K562 (cell line): ENCODE measurements at regions not wholly inside any gene's neighbourhood (a gene's known extent, or its start where the extent isn't known, plus 50 kb on each side); places are given as distances from the start of the nearest gene placed in this dataset.

ENCODE experiments used
- CTCF ChIP-seq, 3 experiments: IDR thresholded peaks in 2 of 3; conservative IDR thresholded peaks in 1 of 3; 2 replicates each; pipeline ENCODE4 v1.5.1; 2011 to 2012; ENCODE audit warnings: low read length in 3 of 3, mild to moderate bottlenecking in 3 of 3, control low read depth in 2 of 3, improper control_type of control experiment in 1 of 3, inconsistent platforms in 1 of 3, low read depth in 1 of 3, mixed read lengths in 1 of 3, moderate library complexity in 1 of 3; ENCODE audit not compliant: insufficient read depth in 2 of 3
- POLR2AphosphoS5 ChIP-seq: IDR thresholded peaks from 2 replicates; pipeline ENCODE4 v1.6.1; 2011; ENCODE audit warnings: mild to moderate bottlenecking, low read depth, low read length, moderate library complexity; ENCODE audit not compliant: control insufficient read depth, insufficient read depth
- POLR3A ChIP-seq: IDR thresholded peaks from 2 replicates; pipeline ENCODE4 v1.6.1; 2011; ENCODE audit warnings: borderline replicate concordance, mild to moderate bottlenecking, moderate library complexity; ENCODE audit not compliant: insufficient read length, insufficient read depth; ENCODE audit errors: extremely low read depth

- TF ChIP-seq POLR2AphosphoS5 (peak; percentile 91), CTCF (IDR thresholded peaks at IDR 0.05 in 2 of 3, conservative IDR thresholded peaks at IDR 0.05 in 1 of 3; ENCODE audit: insufficient read depth in 2 of 3, low read depth in 1 of 3, low read length in 3 of 3) (no peak), POLR3A (no peak)
These were observed 439.3 kb upstream of the TRIB2 start for GRCh38 chr2:12277241-12278034.
